Liver (tissue), 3 donors: ENCODE measurements at regions not wholly inside any gene's neighbourhood (a gene's known extent, or its start where the extent isn't known, plus 50 kb on each side); places are given as distances from the start of the nearest gene placed in this dataset.

Source experiments
- ATF3 ChIP-seq: IDR thresholded peaks from 2 replicates; pipeline ENCODE4 v1.6.1; 2016; ENCODE audit warnings: antibody characterized with exemption
- CTCF ChIP-seq: fragments of 150-350 bp; IDR thresholded peaks from 2 replicates; pipeline ENCODE4 v1.5.1; 2017; ENCODE audit warnings: improper control_type of control experiment, low read depth, low read length; ENCODE audit not compliant: missing input control
- JUND ChIP-seq, 2 donors: IDR thresholded peaks; 2 replicates each; pipeline ENCODE4 v1.6.1; 2016; ENCODE audit warnings: antibody characterized with exemption in 2 of 2
- MAX ChIP-seq: IDR thresholded peaks from 2 replicates; pipeline ENCODE4 v1.6.1; 2016; ENCODE audit warnings: antibody characterized with exemption
- RAD21 ChIP-seq, 2 donors: IDR thresholded peaks; 2 replicates each; pipeline ENCODE4 v1.6.1; 2016; ENCODE audit warnings: antibody characterized with exemption in 2 of 2, mild to moderate bottlenecking in 2 of 2
- REST ChIP-seq: IDR thresholded peaks from 2 replicates; pipeline ENCODE4 v1.6.1; 2016; ENCODE audit warnings: antibody characterized with exemption, mild to moderate bottlenecking
- RXRA ChIP-seq, 2 donors: IDR thresholded peaks; 2 replicates each; pipeline ENCODE4 v1.6.1; 2017 to 2018; ENCODE audit warnings: antibody characterized with exemption in 2 of 2, mild to moderate bottlenecking in 1 of 2
- SP1 ChIP-seq: IDR thresholded peaks from 2 replicates; pipeline ENCODE4 v1.6.1; 2018; ENCODE audit warnings: antibody characterized with exemption, mild to moderate bottlenecking
- TAF1 ChIP-seq: conservative IDR thresholded peaks from 2 replicates; pipeline ENCODE4 v1.6.1; 2016; ENCODE audit warnings: antibody characterized with exemption, mild to moderate bottlenecking
- YY1 ChIP-seq: IDR thresholded peaks from 2 replicates; pipeline ENCODE4 v1.6.1; 2016; ENCODE audit warnings: antibody characterized with exemption, mild to moderate bottlenecking
- ZBTB33 ChIP-seq: IDR thresholded peaks from 2 replicates; pipeline ENCODE4 v1.6.1; 2016; ENCODE audit warnings: antibody characterized with exemption
- donor health status: healthy.
- donor health status: healthy.

GRCh38 chr6:134740473-134741199, 209.3 kb downstream of the ALDH8A1 start:
- TF ChIP-seq CTCF (no peak), MAX (no peak), ZBTB33 (no peak), TAF1 (no peak), REST (no peak), SP1 (no peak), ATF3 (no peak), RAD21 (IDR thresholded peaks at IDR 0.05) (no peak), RXRA (IDR thresholded peaks at IDR 0.05) (no peak), JUND (IDR thresholded peaks at IDR 0.05) (no peak), YY1 (no peak)
